ENCODE measurements at regions not wholly inside any gene's neighbourhood (a gene's known extent, or its start where the extent isn't known, plus 50 kb on each side); places are given as distances from the start of the nearest gene placed in this dataset.

DNA sequence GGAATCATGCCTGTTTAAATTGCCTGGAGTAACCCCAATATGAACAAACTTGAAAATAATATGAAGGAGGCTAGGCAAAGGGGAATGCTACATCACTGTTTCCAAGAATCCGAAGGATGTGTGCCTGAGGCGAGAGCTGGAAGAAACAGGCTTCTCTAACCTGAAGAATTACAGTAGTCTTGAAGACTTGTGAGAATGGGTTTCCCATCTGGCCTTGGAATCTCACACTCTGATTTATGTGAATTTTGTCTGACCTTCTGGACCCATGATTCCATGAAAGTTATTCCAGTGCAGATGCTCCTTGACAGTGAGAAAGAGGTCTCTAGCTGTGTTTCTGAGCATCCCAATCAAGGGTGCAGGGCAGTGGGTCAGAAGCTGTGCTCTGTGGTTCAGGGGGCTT lies 122.1 kb upstream of the PARP11 start:
- TF ChIP-seq, protein P1, sequence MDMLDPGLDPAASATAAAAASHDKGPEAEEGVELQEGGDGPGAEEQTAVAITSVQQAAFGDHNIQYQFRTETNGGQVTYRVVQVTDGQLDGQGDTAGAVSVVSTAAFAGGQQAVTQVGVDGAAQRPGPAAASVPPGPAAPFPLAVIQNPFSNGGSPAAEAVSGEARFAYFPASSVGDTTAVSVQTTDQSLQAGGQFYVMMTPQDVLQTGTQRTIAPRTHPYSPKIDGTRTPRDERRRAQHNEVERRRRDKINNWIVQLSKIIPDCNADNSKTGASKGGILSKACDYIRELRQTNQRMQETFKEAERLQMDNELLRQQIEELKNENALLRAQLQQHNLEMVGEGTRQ (IDR thresholded peaks at IDR 0.05; ENCODE audit: low read depth, low read length) = no peak
- no peak for TF ChIP-seq MXI1 (IDR thresholded peaks at IDR 0.05; ENCODE audit: borderline replicate concordance, low read depth, low read length)
- TF ChIP-seq, protein P2, sequence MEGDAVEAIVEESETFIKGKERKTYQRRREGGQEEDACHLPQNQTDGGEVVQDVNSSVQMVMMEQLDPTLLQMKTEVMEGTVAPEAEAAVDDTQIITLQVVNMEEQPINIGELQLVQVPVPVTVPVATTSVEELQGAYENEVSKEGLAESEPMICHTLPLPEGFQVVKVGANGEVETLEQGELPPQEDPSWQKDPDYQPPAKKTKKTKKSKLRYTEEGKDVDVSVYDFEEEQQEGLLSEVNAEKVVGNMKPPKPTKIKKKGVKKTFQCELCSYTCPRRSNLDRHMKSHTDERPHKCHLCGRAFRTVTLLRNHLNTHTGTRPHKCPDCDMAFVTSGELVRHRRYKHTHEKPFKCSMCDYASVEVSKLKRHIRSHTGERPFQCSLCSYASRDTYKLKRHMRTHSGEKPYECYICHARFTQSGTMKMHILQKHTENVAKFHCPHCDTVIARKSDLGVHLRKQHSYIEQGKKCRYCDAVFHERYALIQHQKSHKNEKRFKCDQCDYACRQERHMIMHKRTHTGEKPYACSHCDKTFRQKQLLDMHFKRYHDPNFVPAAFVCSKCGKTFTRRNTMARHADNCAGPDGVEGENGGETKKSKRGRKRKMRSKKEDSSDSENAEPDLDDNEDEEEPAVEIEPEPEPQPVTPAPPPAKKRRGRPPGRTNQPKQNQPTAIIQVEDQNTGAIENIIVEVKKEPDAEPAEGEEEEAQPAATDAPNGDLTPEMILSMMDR (conservative IDR thresholded peaks at IDR 0.05; ENCODE audit: low read depth, low read length) = no peak
- no peak for TF ChIP-seq RAD21 (IDR thresholded peaks at IDR 0.05; ENCODE audit: low read length)
- no peak for TF ChIP-seq SMC3 (IDR thresholded peaks at IDR 0.05; ENCODE audit: low read depth, low read length)
- TF ChIP-seq POLR2A (IDR thresholded peaks at IDR 0.05; ENCODE audit: low read depth, low read length) = no peak

Measured in IMR-90 (cell line).